BJ (cell line): ENCODE measurements at regions not wholly inside any gene's neighbourhood (a gene's known extent, or its start where the extent isn't known, plus 50 kb on each side); places are given as distances from the start of the nearest gene placed in this dataset.

Experiments
- CTCF ChIA-PET: fragments of 350-600 bp; formaldehyde crosslinking; extraction: SDS; loops from one replicate; lab custom pipeline; 2021; ENCODE audit warnings: antibody characterized with exemption, inconsistent platforms; lab: Yijun Ruan, JAX
- POLR2A ChIA-PET: fragments of 300-600 bp; sonication (Branson Sonifier 250); formaldehyde crosslinking; extraction: SDS; loops from one replicate; lab custom pipeline; 2021; ENCODE audit warnings: antibody characterized with exemption; lab: Charles Lee
- DNase-seq: peaks from one replicate; pipeline ENCODE4 v3.0.0-alpha.2; 2011; ENCODE audit warnings: low read depth
- H3K27me3 ChIP-seq: 2 replicates; pipeline ENCODE4 v1.6.0; 2011; ENCODE audit warnings: low read length; ENCODE audit not compliant: control insufficient read depth, insufficient read depth
- H3K36me3 ChIP-seq: 2 replicates; pipeline ENCODE4 v1.5.1; 2011; ENCODE audit warnings: low read length; ENCODE audit not compliant: control insufficient read depth, insufficient read depth
- H3K4me3 ChIP-seq: 2 replicates; pipeline ENCODE4 v1.5.1; 2011; ENCODE audit warnings: low read depth, mild to moderate bottlenecking, control low read depth, low read length
- CTCF ChIP-seq: IDR thresholded peaks from 2 replicates; pipeline ENCODE4 v1.5.1; 2011; ENCODE audit warnings: low read depth, mild to moderate bottlenecking, control low read depth, inconsistent platforms, low read length, moderate library complexity; ENCODE audit not compliant: insufficient read depth

GRCh38 chr5:118762291-118762690 lies 226.1 kb downstream of the DTWD2 start:
- DNase-seq: no peak
- POLR2A ChIA-PET: no interaction called here
- CTCF ChIA-PET: no interaction called here
- Histone ChIP-seq H3K36me3 (no peaks in the 10 kb centered on the region), H3K4me3 (no peak overlapping the region), H3K27me3 (no peaks in the 10 kb centered on the region)
- no peak for TF ChIP-seq CTCF

GRCh38 chr5:118761814-118762213 lies 226.5 kb downstream of the DTWD2 start:
- no peaks in the 10 kb centered on the region for H3K36me3 ChIP-seq
- no peak for DNase-seq
- no peak for TF ChIP-seq CTCF
- no peaks in the 10 kb centered on the region for H3K27me3 ChIP-seq
- no peak overlapping the region for H3K4me3 ChIP-seq
- CTCF ChIA-PET: no interaction called here
- POLR2A ChIA-PET: no interaction called here

- no peak overlapping the region for H3K4me3 ChIP-seq
- ChIA-PET CTCF (no interaction called here), POLR2A (no interaction called here)
- no peaks in the 10 kb centered on the region for H3K27me3 ChIP-seq
- DNase-seq: no peak
- no peak for TF ChIP-seq CTCF
- no peaks in the 10 kb centered on the region for H3K36me3 ChIP-seq
Observed at GRCh38 chr5:118752969-118753368, 235.4 kb downstream of the DTWD2 start.

- no peaks in the 10 kb centered on the region for H3K36me3 ChIP-seq
- ChIA-PET POLR2A (no interaction called here), CTCF (no interaction called here)
- DNase-seq: no peak
- H3K4me3 ChIP-seq: no peak overlapping the region
- H3K27me3 ChIP-seq: no peaks in the 10 kb centered on the region
- no peak for TF ChIP-seq CTCF
Observed at GRCh38 chr5:118736396-118736795, 252.0 kb downstream of the DTWD2 start.

GRCh38 chr5:118733394-118733793 lies 255.0 kb downstream of the DTWD2 start:
- Histone ChIP-seq H3K27me3 (no peaks in the 10 kb centered on the region), H3K4me3 (no peak overlapping the region), H3K36me3 (no peaks in the 10 kb centered on the region)
- CTCF ChIA-PET: no interaction called here
- POLR2A ChIA-PET: no interaction called here
- DNase-seq: no peak
- no peak for TF ChIP-seq CTCF
